NCI-H2029 (cell line): ENCODE measurements at regions not wholly inside any gene's neighbourhood (a gene's known extent, or its start where the extent isn't known, plus 50 kb on each side); places are given as distances from the start of the nearest gene placed in this dataset.
"Not testable (repeated sequence)": the region's sequence is repeated elsewhere in the genome, so short reads cannot be mapped to it uniquely, and the experiment has no call there.

Experiments
- DNase-seq: peaks from one replicate; lab custom pipeline; 2025; lab: John Stamatoyannopoulos, UW

DNA sequence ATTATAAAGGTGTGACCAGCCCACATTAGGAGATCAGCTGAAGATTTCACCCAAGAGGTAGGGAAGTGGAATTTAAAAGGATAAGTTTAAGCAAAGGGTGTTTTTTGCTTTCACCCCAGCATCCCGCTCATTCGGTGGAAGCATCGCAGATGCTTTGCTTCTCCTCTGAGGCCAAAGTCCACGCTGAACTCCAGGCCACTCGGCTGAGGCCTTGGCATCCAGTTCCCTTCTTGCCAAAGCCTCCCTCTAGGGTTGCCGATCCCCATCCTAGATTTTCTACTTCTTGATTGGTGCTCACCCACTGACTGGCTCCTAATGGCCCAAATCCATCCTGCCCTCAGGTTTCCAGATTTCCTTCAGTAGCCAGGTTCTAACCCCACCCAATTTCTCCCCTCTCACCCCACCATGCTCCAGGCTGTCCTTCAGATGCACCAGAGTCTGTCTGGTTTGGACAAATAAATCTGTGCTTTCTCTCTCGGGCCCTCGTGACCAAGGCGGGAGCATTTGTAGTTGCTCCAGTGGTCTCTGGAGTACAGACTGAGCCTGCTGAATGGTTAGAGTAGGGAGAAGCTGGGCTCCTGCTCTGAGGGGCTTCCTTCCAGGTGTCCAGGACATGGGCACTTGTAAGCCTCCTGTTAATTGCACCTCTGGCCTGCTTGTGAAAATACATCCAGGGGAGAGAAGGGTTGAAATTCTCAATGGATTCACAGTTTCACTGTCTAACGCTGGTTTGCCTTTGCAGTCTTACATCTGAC lies 193.2 kb downstream of the C1orf94 start:
- DNase-seq = no peak

DNA sequence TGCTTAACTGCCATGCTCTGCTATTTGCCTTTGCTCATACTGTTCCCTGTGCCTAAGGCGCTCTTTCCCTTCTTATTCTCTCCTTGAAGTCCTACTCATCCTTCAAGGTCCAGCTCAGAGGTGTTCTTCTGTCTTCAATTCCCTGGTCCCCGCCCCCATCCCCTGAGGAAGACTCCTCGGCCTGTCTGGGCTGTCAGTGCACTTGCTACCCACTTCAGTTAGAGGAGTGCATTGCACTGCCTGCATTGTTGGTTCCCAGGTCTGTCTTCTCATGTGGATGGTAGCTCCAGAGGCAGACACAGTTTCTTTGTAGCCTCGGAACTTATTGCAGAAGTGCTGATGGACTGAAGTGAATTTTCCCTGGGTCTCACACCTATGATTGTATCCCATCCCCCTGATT lies 194.0 kb downstream of the C1orf94 start:
- no peak for DNase-seq

DNA sequence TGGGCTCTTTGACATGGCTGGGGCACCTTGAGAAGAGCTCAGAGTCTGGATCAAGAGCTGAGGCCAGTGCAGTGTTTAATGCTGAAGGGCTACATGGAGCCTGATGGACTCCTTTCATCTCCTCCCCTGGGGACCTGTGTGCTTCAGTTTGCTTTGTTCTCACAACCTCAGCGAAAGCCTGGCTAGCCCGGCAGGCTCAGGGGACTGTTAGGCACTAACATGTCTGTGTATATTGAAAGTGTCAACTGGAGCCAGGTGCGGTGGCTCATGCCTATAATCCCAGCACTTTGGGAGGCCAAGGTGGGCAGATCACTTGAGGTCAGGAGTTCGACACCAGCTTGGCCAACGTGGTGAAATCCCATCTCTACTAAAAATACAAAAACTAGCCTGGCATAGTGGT lies 194.5 kb downstream of the C1orf94 start:
- not testable (repeated sequence) for DNase-seq

DNA sequence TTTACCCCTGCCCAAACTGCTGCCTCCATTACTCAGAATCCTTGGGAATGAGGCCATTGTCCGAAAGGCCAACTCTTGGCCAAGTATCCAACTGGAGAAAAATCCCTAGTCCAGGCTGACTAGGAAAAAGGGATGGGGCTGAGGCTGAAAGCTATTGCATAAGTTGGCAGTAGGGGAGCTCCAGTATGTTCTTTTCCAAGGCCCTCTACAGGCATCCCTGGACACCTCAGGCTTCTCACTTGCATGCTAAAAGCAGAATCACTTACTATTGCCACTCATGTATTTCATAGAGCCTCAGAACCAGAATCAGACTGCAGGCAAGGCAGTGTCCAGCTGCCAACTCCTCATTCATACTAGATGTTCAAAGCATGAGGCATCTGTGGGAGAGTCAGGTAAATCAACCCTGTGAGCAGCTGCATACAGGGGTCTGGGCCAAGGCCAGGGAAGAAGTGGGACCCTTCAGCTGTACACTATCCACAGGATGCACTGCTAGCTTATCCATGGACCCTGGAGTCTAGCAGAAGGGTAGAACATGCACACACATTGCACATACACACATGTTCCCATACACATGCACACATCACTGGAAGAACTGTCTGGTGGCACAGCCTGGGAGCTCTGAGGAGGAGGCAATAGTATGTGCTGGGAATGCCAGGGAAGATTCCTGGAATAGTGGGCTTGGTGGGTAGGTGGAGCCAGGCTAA lies 195.3 kb downstream of the C1orf94 start:
- DNase-seq = no peak

DNA sequence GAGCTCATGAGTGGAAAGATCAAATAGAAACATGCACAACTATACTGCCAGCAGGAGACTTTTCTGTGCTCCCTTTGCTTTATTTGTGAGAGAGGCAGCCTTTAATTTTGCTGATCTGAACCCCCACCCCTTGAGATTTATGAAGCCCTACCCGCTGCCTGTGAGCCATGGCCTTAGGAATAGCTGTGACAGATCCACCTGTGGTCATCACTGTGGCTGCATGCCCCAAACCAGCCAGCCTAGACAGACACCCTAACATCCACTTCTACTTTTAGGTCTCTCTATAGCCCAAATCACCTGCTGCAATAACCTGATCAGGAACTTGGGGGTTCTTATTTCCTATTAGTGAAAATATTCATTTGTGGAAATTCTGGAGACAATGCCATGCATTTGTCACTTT lies 196.2 kb downstream of the C1orf94 start:
- no peak for DNase-seq

DNA sequence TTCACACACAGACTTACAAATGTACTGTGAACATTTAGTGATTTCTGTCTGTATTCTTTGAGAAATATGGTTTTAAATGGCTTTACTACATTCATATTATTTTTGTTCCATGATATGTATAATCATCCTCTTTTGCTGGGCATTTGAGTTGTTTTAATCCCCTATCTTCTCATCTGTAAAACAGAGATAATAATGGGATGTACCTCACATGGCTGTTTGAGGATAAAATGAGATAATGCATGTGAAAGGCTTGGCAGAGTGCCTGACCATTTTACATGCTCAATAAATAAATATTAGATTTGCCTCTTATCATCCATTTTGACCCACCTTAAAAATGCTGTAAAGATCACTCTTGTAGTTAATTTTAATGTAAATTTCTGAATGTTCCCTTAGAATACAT lies 197.2 kb downstream of the C1orf94 start:
- DNase-seq = no peak

DNA sequence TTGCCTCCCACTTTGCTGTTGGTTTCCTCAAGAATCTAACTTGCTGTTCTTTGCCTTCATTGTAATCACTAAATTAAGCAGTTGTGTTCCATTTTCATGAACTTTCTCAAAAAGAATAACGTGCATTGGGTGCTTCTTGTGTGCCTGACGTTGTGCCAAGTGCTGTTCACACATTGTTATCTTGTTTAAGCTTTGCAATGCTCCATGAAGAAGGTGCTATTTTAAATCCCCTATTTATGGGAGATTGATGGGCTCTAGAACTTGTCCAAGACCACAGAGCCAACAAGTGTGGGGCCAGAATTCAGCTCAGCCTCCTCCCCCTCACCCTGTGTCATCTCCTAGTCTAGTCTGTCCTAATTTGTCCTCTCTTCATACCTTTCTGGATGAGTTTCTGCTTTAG lies 199.8 kb downstream of the C1orf94 start:
- DNase-seq = no peak

DNA sequence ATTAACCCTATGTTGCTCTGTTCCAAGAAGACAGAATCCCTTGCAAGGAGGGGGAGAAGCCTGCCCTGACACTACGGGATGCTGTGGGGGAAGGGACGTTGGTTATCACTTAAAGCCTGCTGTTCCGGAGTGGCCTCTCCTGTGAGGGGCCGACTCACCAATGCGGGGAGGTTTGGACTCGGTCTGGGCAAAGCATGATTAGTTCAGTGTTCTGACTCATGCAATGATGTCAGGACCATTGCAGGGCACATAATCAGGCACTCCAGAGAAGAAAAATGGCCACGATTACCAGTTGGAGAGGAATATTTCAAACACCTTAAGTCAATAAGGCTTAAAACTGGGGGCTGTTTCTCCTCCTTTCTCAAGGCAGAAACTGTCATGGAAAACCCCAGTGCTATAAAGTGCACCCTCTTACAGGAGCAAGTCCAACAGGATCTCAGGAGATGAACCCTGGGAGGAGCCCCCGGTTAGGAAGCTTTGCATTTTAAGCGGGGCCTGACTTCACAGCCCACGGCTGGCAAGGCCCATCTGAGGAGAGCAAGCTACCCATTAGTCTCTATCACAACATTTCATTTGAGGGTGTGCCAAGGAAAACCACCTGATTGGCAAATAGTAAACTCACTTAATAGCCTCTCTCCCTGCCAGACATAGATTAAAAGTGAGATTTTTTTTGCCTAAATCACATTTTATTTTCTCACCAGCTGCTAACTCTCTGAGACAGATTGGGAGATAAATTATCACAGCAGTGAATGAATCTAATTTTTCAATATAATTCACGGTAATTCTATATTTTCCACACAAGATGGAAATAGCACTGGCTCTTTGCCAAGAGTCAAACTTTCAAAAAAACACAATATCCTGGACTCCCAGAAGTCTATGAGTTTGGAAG lies 202.5 kb downstream of the C1orf94 start:
- no peak for DNase-seq

DNA sequence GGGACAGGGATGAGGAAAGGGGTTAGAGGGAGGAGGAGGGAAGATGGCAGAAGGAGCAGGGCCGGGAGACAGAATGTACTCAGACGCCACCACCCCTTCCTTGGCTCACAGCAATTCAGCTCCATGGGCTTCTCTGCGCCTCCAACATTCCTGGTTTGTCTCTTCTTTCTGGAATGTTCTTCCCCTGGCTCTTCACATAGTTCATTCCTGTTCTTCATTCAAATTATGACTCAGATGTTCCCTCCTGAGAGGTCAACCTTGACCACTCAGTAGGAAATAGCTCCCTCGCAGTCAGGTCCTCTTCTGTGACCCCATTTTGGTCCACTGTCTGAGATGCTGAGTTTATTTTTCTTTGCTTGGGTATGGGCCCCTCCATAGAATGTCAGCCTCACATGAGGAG lies 203.2 kb downstream of the C1orf94 start:
- no peak for DNase-seq

DNA sequence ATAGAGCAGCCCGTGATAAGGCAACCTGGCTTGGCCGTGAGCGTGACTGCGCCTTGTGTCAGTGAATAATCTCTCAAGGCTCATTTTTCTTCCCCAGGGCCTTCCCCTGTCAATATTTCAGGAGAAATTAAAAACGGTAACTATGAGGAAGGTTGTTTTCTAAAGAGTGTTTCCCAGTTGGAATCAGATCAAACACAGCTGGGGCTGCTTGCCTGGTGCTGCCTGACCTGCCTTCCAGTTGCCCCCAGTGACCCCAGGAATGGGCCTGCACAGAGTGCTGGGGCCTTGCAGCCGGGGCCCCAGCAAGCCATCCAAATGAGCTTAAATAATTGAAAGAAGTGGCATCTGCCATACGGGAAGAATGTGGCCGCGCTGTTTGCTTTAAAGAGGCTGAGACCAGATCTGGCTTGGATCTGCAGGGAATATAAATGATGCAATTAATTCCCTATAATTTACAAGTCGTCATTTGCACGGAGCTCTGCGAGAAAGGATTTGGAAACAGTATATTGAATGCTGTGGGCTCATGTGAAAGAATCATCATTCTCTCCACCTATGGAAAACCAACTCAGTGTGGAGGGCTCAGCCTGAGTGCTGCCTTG lies 203.9 kb downstream of the C1orf94 start:
- no peak for DNase-seq

DNA sequence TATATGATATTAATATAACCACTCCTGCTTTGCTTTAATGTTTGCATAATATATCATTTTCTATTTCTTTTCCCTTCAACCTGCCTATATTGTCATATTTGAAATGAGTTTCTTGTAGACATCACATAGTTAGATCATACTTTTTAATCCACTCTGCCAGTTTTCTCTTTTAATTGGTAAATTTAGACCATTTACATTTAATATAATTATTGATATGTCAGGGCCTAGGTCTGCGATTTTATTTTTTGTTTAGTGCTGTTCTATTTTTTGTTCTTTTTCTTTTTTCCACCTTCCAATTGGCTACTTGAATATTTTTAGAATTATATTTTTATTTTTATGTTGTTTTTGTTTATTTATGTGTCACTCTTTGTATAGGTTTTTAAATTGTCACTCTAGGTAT lies 213.3 kb downstream of the C1orf94 start:
- no peak for DNase-seq

DNA sequence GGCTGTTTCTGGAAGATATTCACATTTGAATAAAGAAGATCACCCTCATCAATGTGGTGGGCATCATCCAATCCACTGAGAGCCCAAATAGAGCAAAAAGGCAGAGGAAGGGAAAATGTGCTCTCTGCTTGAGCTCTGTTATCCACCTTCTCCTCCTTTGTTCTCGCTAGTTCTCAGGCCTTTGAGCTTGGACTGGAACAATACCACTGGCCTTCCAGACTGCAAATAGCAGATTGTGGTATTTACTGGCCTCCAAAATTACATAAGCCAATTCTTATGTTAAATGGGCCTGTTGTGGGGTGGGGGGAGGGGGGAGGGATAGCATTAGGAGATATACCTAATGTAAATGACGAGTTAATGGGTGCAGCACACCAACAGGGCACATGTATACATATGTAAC lies 219.3 kb downstream of the C1orf94 start:
- DNase-seq = no peak

DNA sequence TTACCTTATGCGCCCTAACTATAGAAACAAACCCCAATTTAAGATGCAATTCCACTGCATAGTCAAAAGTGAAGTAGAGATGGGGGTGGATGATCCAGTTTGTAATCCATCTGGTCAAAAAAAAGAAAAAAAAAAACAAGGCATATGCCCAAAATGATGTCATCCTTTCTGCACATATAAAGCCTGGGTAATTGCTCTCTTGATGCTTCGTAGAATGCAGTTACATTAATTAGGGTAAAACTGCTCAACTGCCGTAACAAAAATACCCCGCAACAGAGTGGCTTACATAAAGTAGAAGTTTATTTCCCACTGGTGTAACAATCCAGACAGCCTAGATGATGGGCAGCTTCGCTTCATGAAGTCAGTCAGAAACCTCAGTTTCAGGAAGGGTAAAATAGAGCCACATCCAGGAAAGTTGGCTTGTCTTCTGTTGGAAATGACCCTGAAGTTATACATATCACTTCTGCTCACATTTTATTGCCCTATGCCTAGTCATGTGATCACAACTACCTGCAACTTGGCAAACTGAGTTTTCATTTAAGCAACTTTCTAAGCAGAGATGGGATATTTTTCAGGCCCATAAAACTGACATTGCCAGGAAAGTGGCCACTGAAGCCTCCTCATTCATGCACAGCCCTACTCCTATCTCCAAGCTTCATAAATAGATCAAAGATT lies 221.7 kb downstream of the C1orf94 start:
- no peak for DNase-seq

DNA sequence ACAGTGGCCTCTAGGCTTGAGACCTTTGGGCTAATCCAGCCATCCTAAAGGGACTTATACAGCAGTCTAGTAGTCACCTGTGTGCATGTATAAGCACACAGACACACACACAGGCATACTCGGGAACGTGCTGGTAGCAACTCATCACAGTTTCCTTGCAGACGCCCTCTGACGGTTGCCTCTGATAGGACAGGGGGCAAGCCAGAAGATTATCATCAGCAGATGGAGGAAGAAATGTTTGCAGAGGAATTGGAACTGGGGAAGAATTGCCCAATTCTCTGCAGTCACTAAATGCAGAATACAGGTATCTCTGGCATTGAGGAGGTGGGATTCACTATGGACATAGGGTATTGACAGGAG lies 222.2 kb downstream of the C1orf94 start:
- no peak for DNase-seq

DNA sequence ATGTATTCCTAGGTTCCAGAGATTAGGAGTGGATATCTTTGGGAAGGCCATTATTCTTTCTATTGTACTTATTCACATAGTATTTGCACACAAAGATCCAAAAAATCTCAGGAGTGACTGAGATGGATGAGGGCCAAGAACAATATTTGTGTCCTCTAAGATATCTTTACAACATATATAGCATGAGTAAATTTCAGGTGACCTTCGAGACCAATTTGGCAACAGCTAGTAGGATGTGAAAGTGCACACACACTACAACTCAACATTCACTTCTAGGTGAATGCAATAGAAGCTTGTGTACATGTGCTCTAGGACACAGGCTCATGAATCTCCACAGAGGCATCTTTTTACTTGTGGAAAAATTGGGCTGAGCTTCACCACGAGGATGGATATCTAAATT lies 224.0 kb downstream of the C1orf94 start:
- no peak for DNase-seq

DNA sequence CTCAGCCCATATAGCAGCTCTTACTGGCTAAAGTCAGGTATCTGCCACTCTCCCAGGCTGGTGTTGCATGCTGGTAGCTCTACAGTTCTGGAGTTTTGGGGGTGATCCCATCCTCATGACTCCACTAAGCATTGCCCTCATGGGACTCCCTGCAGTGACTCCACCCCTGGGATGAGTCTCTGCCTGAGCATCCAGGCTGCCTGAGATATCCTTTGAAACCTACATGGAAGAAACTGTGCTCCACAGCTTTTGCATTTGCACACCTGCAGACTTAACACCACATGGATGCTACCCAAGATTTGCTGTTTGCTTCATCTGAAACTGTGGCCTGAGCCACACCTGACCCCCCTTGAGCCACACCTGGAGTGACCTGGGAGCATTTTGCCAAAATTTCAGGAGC lies 226.4 kb downstream of the C1orf94 start:
- DNase-seq = no peak

DNA sequence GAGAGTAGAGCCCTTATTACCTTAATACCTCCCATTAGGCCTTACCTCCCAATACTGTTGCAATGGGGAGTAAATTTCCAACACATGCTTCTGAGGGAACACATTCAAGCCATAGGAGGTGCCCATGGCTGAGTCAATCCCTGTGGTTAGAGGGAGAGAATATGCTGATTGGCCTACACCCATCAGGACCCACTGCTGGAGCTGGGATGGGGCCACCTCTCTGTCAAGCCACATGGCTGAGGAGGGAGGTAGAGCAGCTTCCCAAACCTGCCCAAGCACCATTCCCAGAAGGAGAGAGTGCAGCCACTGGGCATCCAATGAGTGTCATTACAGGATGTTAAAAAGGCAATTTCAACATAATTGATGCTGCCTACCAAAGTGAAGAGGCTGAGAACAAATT lies 228.1 kb downstream of the C1orf94 start:
- DNase-seq = no peak

DNA sequence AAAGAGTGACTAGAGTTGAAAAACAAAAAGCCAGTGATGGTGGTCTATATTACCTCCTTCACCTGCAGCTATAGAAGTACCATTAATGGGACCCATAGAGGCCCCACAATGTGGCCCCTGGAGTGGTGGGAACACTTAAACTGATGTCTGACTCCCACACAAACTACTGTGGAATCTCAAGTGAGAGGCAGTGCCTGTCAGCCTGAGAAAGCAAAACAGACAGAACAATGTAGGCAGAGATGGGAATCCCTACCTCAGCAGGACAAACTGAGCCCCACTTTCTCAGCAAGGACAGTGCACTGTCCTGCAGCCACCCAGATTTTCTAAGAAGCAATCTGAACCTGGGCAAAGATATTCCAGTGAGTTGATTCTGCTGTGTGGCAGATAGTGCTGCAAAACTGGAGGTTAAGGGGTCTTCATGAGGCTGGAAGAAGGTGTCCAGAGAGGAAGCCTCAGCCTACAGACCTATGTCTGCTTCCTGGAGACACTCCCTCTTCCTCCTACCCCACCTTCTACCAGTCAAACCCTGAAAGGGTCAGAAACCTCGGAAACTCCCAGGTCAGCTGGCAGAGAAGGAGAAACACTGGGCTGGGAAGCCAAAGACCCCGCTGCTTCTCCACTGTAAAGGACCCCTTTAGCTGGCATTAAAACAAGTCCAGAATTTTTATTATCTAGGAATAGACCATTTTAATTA lies 228.7 kb downstream of the C1orf94 start:
- DNase-seq = no peak

DNA sequence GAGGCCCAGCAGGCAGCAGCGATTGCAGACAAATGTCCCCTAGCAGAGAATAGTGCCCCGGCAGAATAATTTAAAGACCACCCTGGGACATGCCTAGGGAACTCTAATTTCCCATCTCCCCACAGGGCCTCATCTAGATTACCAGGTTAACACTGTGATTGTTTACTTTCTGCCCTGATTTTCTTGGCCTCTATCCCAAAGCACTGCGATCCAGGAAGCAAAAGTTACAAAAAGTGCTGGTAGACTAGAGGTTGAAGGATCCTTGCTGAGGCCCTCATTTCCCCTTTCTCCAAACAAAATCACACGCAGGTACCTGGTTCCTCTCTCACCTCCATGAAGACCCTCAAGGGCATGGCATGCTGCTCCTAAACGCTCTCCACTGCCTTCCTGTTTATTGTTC lies 229.7 kb downstream of the C1orf94 start:
- DNase-seq = peak; percentile 8

DNA sequence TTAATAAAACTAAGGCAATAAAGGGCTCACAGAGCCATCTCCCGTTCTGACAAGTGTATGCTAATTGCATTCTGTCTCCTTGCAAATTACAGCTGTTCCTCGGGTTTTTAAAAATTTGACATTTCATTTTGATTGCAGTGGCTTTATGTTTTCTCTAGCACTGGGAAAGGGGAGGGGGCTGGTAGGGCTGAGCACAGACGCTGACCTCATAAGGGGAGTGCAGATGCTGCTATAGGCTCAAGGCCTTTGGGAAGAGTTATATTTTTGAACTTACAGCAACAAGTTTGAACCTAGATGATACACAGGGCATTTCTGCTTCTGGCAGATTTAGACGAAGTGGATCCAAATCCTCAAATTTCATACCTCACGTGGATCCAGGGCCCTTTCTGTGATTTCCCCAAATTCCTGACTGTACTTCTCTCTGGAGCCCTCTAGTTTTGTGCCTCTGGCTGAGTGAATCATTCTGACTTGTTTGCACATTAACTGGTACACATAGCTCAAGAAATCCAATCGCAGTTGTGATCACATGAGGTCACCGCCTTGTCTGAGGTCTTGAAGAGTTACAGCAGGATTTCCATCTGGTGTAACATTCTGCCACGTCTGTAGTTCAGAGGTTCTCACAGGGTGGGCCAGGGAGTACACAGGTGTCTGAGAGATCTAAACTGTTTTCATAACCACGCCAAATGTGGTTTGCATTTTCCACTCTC lies 230.3 kb downstream of the C1orf94 start:
- no peak for DNase-seq

DNA sequence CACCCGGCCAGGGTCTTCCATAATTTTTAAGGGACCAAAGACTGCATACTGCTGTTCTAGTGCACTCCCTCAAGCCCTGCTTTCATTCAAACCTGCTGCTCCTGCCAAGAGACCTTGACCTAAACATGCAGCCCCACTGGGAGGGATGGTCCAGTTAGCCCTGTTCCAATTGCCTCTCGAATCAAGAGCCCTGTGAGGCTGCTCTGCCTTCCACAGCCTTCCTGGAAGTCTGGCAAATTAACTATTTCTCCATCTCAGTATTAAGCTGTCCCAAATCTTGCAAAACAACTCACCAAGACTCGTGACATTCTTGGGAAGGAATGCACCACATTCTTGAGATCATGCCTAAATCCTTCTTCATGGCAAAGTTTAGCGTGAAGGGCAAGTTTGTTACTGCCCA lies 231.3 kb downstream of the C1orf94 start:
- DNase-seq = no peak
